ENCODE measurements at regions not wholly inside any gene's neighbourhood (a gene's known extent, or its start where the extent isn't known, plus 50 kb on each side); places are given as distances from the start of the nearest gene placed in this dataset.

DNA sequence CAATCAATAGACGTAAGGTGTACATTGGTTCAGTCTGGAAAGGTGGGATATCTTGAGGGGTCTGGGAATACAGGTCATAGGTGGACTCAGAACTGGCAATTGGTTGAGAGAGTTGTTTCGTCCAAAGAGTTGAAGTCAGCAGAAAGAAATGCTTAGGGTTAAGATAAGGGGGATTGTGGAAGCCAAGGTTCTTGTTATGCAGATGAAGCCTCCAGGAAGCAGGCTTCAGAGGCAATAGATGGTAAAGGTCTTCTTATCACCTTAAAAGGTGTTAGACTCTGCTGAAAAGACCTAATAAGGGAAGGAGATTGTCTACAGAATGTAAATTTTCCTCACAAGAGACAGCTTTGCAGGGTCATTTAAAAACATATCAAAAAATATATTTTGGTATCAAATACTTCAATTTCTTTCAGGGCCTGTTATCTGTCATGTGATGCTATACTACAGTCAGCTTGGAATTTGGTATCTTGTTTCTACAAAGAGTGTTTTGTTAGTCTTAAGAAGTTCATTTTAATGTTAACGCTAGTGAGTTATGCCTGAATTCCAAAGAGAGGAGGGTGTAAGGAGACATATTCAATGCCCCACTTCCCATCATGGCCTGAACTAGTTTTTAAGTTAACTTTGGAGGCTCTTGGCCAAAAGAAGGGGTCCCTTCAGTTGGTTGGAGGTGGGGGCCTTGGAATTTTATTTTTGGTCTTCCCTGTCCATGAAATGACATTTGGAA lies 378.2 kb upstream of the ROBO2 start:
- no peaks in the 10 kb centered on the region for H3K4me1 Mint-ChIP-seq (ENCODE audit: low read depth)
- DNase-seq: no peak
- H3K27ac Mint-ChIP-seq: no peak overlapping the region
- H3K27me3 Mint-ChIP-seq (ENCODE audit: low read depth): no peaks in the 10 kb centered on the region
- H3K9me3 Mint-ChIP-seq: peaks cover 12% of the 10 kb centered on the region in 2 donors
- no peak for ATAC-seq (replicated peaks in 1 of 2)
- H3K36me3 Mint-ChIP-seq (ENCODE audit: insufficient read depth in 2 of 2): no peaks in the 10 kb centered on the region
- H3K4me3 Mint-ChIP-seq: no peak overlapping the region

GRCh38 chr3:76664816-76665215 lies 375.1 kb upstream of the ROBO2 start:
- peaks cover 12% of the 10 kb centered on the region in 2 donors for H3K9me3 Mint-ChIP-seq
- H3K27ac Mint-ChIP-seq: no peak overlapping the region
- H3K36me3 Mint-ChIP-seq (ENCODE audit: insufficient read depth in 2 of 2): no peaks in the 10 kb centered on the region
- ATAC-seq (replicated peaks in 1 of 2) (no peak), DNase-seq (no peak)
- no peak overlapping the region for H3K4me3 Mint-ChIP-seq
- no peaks in the 10 kb centered on the region for H3K4me1 Mint-ChIP-seq (ENCODE audit: low read depth)
- no peaks in the 10 kb centered on the region for H3K27me3 Mint-ChIP-seq (ENCODE audit: low read depth)

DNA sequence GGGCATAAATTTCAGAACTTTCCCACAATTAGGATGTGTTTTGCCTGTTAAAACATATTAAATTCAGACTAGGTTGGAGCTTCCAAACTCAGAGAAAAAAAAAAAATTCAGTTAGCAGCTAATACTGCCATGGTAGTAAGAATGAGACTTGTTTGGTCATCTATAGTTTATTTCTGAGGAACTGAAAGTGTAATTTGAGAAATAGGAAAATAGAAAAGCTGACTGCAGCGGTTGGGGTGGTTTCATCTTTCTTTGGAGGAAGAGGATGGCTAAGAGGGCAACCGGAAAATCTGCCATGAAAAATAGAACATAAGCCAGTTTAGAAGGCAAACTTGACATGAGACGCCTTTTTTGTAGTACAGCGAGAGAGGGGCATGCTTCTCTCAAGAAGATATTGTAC lies 371.2 kb upstream of the ROBO2 start:
- Mint-ChIP-seq H3K4me1 (ENCODE audit: low read depth) (no peaks in the 10 kb centered on the region), H3K4me3 (no peak overlapping the region), H3K36me3 (ENCODE audit: insufficient read depth in 2 of 2) (no peaks in the 10 kb centered on the region), H3K27ac (no peak overlapping the region), H3K9me3 (peaks cover 4 to 5% of the 10 kb centered on the region in 2 donors), H3K27me3 (ENCODE audit: low read depth) (no peaks in the 10 kb centered on the region)
- DNase-seq (no peak), ATAC-seq (replicated peaks in 1 of 2) (no peak)

DNA sequence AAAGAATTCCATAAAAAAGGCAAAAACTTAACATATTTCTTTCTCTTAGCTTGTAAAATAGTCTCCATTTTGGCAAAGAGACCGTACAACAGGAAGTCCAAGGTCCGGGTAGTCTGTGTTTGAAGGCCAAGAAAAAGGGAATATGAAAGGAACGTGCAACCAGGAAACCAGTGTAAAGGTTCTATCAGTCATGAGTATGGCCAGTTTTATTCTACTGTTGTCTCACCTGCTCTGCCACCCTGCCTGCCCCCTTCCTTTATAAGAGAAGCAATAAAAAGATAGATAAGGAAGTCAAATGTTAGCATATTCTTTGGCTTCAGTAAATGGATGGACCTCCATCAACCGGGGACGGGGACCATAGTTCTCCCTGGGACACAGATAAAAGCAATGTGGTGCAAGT lies 370.6 kb upstream of the ROBO2 start:
- DNase-seq (no peak), ATAC-seq (replicated peaks in 1 of 2) (no peak)
- H3K4me3 Mint-ChIP-seq: no peak overlapping the region
- H3K27me3 Mint-ChIP-seq (ENCODE audit: low read depth): no peaks in the 10 kb centered on the region
- H3K36me3 Mint-ChIP-seq (ENCODE audit: insufficient read depth in 2 of 2): no peaks in the 10 kb centered on the region
- H3K27ac Mint-ChIP-seq: no peak overlapping the region
- H3K9me3 Mint-ChIP-seq: peaks cover 1 to 2% of the 10 kb centered on the region in 2 donors
- no peaks in the 10 kb centered on the region for H3K4me1 Mint-ChIP-seq (ENCODE audit: low read depth)

GRCh38 chr3:76673171-76673570 lies 366.7 kb upstream of the ROBO2 start:
- no peak for DNase-seq
- H3K4me1 Mint-ChIP-seq (ENCODE audit: low read depth): no peaks in the 10 kb centered on the region
- H3K36me3 Mint-ChIP-seq (ENCODE audit: insufficient read depth in 2 of 2): no peaks in the 10 kb centered on the region
- ATAC-seq (replicated peaks in 1 of 2): no peak
- H3K27ac Mint-ChIP-seq: no peak overlapping the region
- no peaks in the 10 kb centered on the region for H3K27me3 Mint-ChIP-seq (ENCODE audit: low read depth)
- peaks cover 1 to 4% of the 10 kb centered on the region in 2 donors for H3K9me3 Mint-ChIP-seq
- H3K4me3 Mint-ChIP-seq: no peak overlapping the region

DNA sequence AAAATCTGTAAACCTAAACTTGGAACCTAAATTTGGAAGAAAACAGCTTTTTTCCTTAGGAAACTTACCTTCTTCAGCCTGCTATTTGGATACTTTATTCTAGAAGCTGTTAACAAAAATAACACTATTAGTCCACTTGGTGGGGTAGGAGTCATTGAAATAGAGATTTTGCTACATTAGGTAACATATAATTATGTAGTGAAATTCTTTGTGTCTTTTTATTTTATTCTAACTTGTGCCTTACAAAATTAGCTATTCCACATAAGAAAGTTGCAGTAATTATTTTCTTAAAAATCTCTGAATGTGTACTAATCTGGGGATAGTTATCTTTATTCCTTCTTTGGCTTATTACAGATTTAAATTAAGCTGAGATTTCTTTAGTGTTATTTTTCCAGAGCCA lies 360.4 kb upstream of the ROBO2 start:
- no peaks in the 10 kb centered on the region for H3K27me3 Mint-ChIP-seq (ENCODE audit: low read depth)
- ATAC-seq (replicated peaks in 1 of 2) (no peak), DNase-seq (no peak)
- H3K4me3 Mint-ChIP-seq: no peak overlapping the region
- H3K27ac Mint-ChIP-seq: no peak overlapping the region
- H3K36me3 Mint-ChIP-seq (ENCODE audit: insufficient read depth in 2 of 2): peaks cover 0 to 2% of the 10 kb centered on the region in 2 donors
- peaks cover 10 to 12% of the 10 kb centered on the region in 2 donors for H3K9me3 Mint-ChIP-seq
- no peaks in the 10 kb centered on the region for H3K4me1 Mint-ChIP-seq (ENCODE audit: low read depth)

GRCh38 chr3:76683256-76683655 lies 356.6 kb upstream of the ROBO2 start:
- Mint-ChIP-seq H3K9me3 (peaks cover 9 to 12% of the 10 kb centered on the region in 2 donors), H3K27me3 (ENCODE audit: low read depth) (no peaks in the 10 kb centered on the region), H3K4me3 (no peak overlapping the region), H3K27ac (no peak overlapping the region), H3K4me1 (ENCODE audit: low read depth) (no peaks in the 10 kb centered on the region), H3K36me3 (ENCODE audit: insufficient read depth in 2 of 2) (peaks cover 0 to 2% of the 10 kb centered on the region in 2 donors)
- DNase-seq (no peak), ATAC-seq (replicated peaks in 1 of 2) (no peak)

- ATAC-seq (replicated peaks in 1 of 2) (no peak), DNase-seq (no peak)
- Mint-ChIP-seq H3K27ac (no peak overlapping the region), H3K27me3 (ENCODE audit: low read depth) (no peaks in the 10 kb centered on the region), H3K9me3 (peaks cover 9 to 15% of the 10 kb centered on the region in 2 donors), H3K36me3 (ENCODE audit: insufficient read depth in 2 of 2) (peaks cover 0 to 2% of the 10 kb centered on the region in 2 donors), H3K4me1 (ENCODE audit: low read depth) (no peaks in the 10 kb centered on the region), H3K4me3 (no peak overlapping the region)
Observed at GRCh38 chr3:76684946-76685345, 355.0 kb upstream of the ROBO2 start.

- Mint-ChIP-seq H3K9me3 (peaks cover 9 to 15% of the 10 kb centered on the region in 2 donors), H3K27me3 (ENCODE audit: low read depth) (no peaks in the 10 kb centered on the region), H3K4me3 (no peak overlapping the region), H3K27ac (no peak overlapping the region), H3K4me1 (ENCODE audit: low read depth) (no peaks in the 10 kb centered on the region), H3K36me3 (ENCODE audit: insufficient read depth in 2 of 2) (peaks cover 0 to 2% of the 10 kb centered on the region in 2 donors)
- DNase-seq: no peak
- no peak for ATAC-seq (replicated peaks in 1 of 2)
Observed at GRCh38 chr3:76685858-76686257, 354.0 kb upstream of the ROBO2 start.

DNA sequence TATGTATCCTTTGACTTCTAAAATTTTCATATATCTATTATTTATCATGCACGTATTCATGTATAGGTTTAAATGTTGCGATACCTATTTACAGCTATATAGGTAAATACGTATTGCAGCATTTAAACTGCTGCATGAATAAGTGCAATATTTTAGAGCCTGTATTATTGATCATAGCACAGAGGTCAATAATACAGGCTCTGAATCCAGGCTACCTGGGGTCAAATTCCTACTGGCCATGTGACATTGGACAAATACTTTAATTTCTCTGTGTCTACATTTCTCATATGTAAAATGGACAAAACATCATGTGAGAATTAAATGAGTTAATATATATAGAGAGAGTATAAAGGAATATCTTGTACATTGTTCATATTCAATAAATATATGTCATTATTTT lies 352.9 kb upstream of the ROBO2 start:
- H3K9me3 Mint-ChIP-seq: peaks cover 6 to 14% of the 10 kb centered on the region in 2 donors
- no peak for DNase-seq
- no peaks in the 10 kb centered on the region for H3K27me3 Mint-ChIP-seq (ENCODE audit: low read depth)
- H3K4me1 Mint-ChIP-seq (ENCODE audit: low read depth): no peaks in the 10 kb centered on the region
- no peak overlapping the region for H3K27ac Mint-ChIP-seq
- no peak overlapping the region for H3K4me3 Mint-ChIP-seq
- no peak for ATAC-seq (replicated peaks in 1 of 2)
- no peaks in the 10 kb centered on the region for H3K36me3 Mint-ChIP-seq (ENCODE audit: insufficient read depth in 2 of 2)

GRCh38 chr3:76694063-76694462 lies 345.8 kb upstream of the ROBO2 start:
- no peaks in the 10 kb centered on the region for H3K4me1 Mint-ChIP-seq (ENCODE audit: low read depth)
- ATAC-seq (replicated peaks in 1 of 2): no peak
- DNase-seq: no peak
- no peak overlapping the region for H3K27ac Mint-ChIP-seq
- peaks cover 8 to 9% of the 10 kb centered on the region in 2 donors for H3K9me3 Mint-ChIP-seq
- H3K4me3 Mint-ChIP-seq: no peak overlapping the region
- H3K27me3 Mint-ChIP-seq (ENCODE audit: low read depth): no peaks in the 10 kb centered on the region
- no peaks in the 10 kb centered on the region for H3K36me3 Mint-ChIP-seq (ENCODE audit: insufficient read depth in 2 of 2)

DNA sequence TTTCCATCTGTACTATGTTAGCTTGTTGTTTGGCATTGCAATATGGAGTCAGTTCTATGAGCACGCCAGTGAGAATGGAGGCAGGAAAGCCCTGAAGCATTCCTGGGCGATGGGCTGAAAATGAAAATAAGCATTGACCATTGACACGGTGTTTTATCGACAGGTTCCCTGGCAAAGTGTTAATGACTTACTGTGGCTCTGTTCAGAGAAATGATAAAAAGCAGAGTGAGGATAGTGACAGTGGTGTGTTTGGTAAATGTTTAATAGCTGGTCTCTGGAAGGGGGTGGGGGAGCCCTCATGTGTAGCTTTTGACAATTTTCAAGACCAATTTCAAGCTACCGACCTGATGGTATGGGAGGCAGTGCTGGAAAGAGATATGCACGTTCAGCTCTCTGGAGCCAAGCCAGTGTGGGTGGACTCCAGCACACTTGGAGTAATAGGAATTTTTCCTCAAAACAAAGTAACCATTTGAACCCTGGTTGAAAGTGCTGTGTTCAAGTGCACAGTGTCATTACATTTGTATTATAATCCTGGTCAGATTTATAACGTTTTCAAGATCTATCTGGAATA lies 341.7 kb upstream of the ROBO2 start:
- ATAC-seq (replicated peaks in 1 of 2): no peak
- H3K27ac Mint-ChIP-seq: no peak overlapping the region

GRCh38 chr3:76699846-76700245 lies 340.1 kb upstream of the ROBO2 start:
- H3K4me3 Mint-ChIP-seq: no peak overlapping the region
- H3K4me1 Mint-ChIP-seq (ENCODE audit: low read depth): no peaks in the 10 kb centered on the region
- DNase-seq: no peak
- no peak overlapping the region for H3K27ac Mint-ChIP-seq
- no peak for ATAC-seq (replicated peaks in 1 of 2)
- no peaks in the 10 kb centered on the region for H3K36me3 Mint-ChIP-seq (ENCODE audit: insufficient read depth in 2 of 2)
- H3K27me3 Mint-ChIP-seq (ENCODE audit: low read depth): no peaks in the 10 kb centered on the region
- H3K9me3 Mint-ChIP-seq: peaks cover 10 to 16% of the 10 kb centered on the region in 2 donors

More for the DNA sequence above, 341.7 kb upstream of the ROBO2 start:
- DNase-seq: no peak
- Mint-ChIP-seq H3K27me3 (ENCODE audit: low read depth) (no peaks in the 10 kb centered on the region), H3K9me3 (peaks cover 6 to 10% of the 10 kb centered on the region in 2 donors), H3K36me3 (ENCODE audit: insufficient read depth in 2 of 2) (no peaks in the 10 kb centered on the region), H3K4me3 (no peak overlapping the region), H3K4me1 (ENCODE audit: low read depth) (no peaks in the 10 kb centered on the region)

DNA sequence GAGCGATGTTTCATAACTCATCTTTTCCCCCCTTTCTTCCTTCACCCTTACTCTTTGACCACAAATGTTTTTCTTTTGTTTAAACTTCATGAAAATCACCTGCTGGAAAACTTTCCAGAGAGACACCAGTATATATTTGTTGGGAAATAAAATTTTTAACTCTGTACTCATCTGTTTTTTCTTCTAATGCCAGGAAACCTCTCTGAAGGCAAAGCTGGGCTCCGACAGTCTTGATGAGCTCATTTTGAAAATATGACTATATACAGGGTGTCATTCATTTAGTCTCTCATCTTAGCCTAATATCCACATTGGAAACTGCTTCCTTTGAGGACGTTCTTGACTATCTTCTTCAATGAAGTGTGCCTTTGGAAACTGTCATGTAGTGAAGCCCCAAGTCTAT lies 339.6 kb upstream of the ROBO2 start:
- Mint-ChIP-seq H3K27me3 (ENCODE audit: low read depth) (no peaks in the 10 kb centered on the region), H3K36me3 (ENCODE audit: insufficient read depth in 2 of 2) (peaks cover 0 to 2% of the 10 kb centered on the region in 2 donors), H3K27ac (no peak overlapping the region), H3K4me3 (no peak overlapping the region), H3K4me1 (ENCODE audit: low read depth) (no peaks in the 10 kb centered on the region), H3K9me3 (peaks cover 10 to 16% of the 10 kb centered on the region in 2 donors)
- ATAC-seq (replicated peaks in 1 of 2): no peak
- no peak for DNase-seq
